CD4-positive, alpha-beta memory T cell (primary cell): ENCODE measurements at regions not wholly inside any gene's neighbourhood (a gene's known extent, or its start where the extent isn't known, plus 50 kb on each side); places are given as distances from the start of the nearest gene placed in this dataset.

Source experiments
- CTCF ChIA-PET: fragments of 350-600 bp; sonication (Branson Sonifier 250); formaldehyde crosslinking; loops from one replicate; lab custom pipeline; 2021; ENCODE audit warnings: inconsistent platforms; ENCODE audit not compliant: partially characterized antibody; lab: Charles Lee
- POLR2A ChIA-PET: fragments of 350-600 bp; sonication (Branson Sonifier 250); formaldehyde crosslinking; loops from one replicate; lab custom pipeline; 2021; ENCODE audit not compliant: partially characterized antibody; lab: Charles Lee
- DNase-seq, 5 donors: peaks; one replicate each; pipeline versions ENCODE4 v3.0.0 to v3.0.0-alpha.2; 2020 to 2022; ENCODE audit warnings: mixed read lengths in 1 of 5
- H3K27ac ChIP-seq: one replicate; pipeline ENCODE4 v1.7.0; 2013; ENCODE audit warnings: low read depth, low read length
- H3K27me3 ChIP-seq: 2 replicates; pipeline ENCODE4 v1.7.0; 2013; ENCODE audit warnings: mild to moderate bottlenecking, low read length, moderate library complexity; ENCODE audit not compliant: insufficient read depth
- H3K36me3 ChIP-seq: 2 replicates; pipeline ENCODE4 v1.7.0; 2013; ENCODE audit warnings: mild to moderate bottlenecking, low read length, moderate library complexity; ENCODE audit not compliant: insufficient read depth
- H3K4me1 ChIP-seq: 2 replicates; pipeline ENCODE4 v1.7.0; 2013; ENCODE audit warnings: mild to moderate bottlenecking, low read length, moderate library complexity; ENCODE audit not compliant: insufficient read depth
- H3K4me3 ChIP-seq, 2 donors: one replicate each; pipeline ENCODE4 v1.7.0; 2013; ENCODE audit warnings: low read length in 2 of 2, mild to moderate bottlenecking in 1 of 2
- H3K9me3 ChIP-seq, 2 donors: one replicate each; pipeline ENCODE4 v1.7.0; 2013; ENCODE audit warnings: low read length in 2 of 2, control low read depth in 1 of 2; ENCODE audit not compliant: control insufficient read depth in 1 of 2
- H3K27ac Mint-ChIP-seq, 7 donors: one replicate each; pipeline ENCODE4 v1.8.0; 2020 to 2021; ENCODE audit warnings: mixed read lengths in 7 of 7, mild to moderate bottlenecking in 6 of 7, inconsistent platforms in 3 of 7, moderate library complexity in 3 of 7
- H3K27me3 Mint-ChIP-seq, 2 donors: one replicate each; pipeline ENCODE4 v1.8.0; 2020 to 2021; ENCODE audit warnings: mixed read lengths in 2 of 2
- H3K36me3 Mint-ChIP-seq, 2 donors: one replicate each; pipeline ENCODE4 v1.8.0; 2020 to 2021; ENCODE audit warnings: mixed read lengths in 2 of 2, inconsistent platforms in 1 of 2, mild to moderate bottlenecking in 1 of 2
- H3K4me1 Mint-ChIP-seq, 4 donors: one replicate each; pipeline ENCODE4 v1.8.0; 2020 to 2021; ENCODE audit warnings: mixed read lengths in 4 of 4, mild to moderate bottlenecking in 1 of 4
- H3K4me3 Mint-ChIP-seq, 8 donors: one replicate each; pipeline ENCODE4 v1.8.0; 2020 to 2021; ENCODE audit warnings: mixed read lengths in 8 of 8, mild to moderate bottlenecking in 7 of 8, moderate library complexity in 6 of 8, inconsistent platforms in 3 of 8
- H3K9me3 Mint-ChIP-seq, 8 donors: one replicate each; pipeline ENCODE4 v1.8.0; 2020 to 2021; ENCODE audit warnings: mixed read lengths in 8 of 8, mild to moderate bottlenecking in 5 of 8, inconsistent platforms in 3 of 8, moderate library complexity in 1 of 8
- intact Hi-C: fragments of 100-400 bp; cut with micrococcal nuclease; formaldehyde crosslinking; loops from one replicate; pipeline ENCODE4 v1.15.1; 2023

GRCh38 chr6:6784514-6785162 is 196.1 kb downstream of the LY86 start:
- Histone ChIP-seq H3K27me3 (no peaks in the 10 kb centered on the region), H3K9me3 (no peaks in the 10 kb centered on the region), H3K4me1 (no peaks in the 10 kb centered on the region), H3K27ac (no peak overlapping the region), H3K4me3 (no peak overlapping the region), H3K36me3 (no peaks in the 10 kb centered on the region)
- CTCF ChIA-PET: interaction anchor here (0.7 to 1.1 kb wide), 2 partner anchors 8 to 17 kb away, joined by 3 to 4 read pairs; no protein-coding TSS in a partner anchor
- Mint-ChIP-seq H3K27ac (peak overlapping the region in 1 of 7 donors; percentile 32), H3K4me3 (no peak overlapping the region), H3K36me3 (no peaks in the 10 kb centered on the region), H3K4me1 (peaks cover 0 to 2% (median 0%) of the 10 kb centered on the region in 4 donors), H3K27me3 (peaks cover 4 to 8% of the 10 kb centered on the region in 2 donors), H3K9me3 (no peaks in the 10 kb centered on the region)
- DNase-seq: no peak
- POLR2A ChIA-PET: no interaction called here
- intact Hi-C loops: no loop called here

- Histone ChIP-seq H3K27me3 (no peaks in the 10 kb centered on the region), H3K4me1 (no peaks in the 10 kb centered on the region), H3K9me3 (no peaks in the 10 kb centered on the region), H3K4me3 (no peak overlapping the region), H3K27ac (no peak overlapping the region), H3K36me3 (no peaks in the 10 kb centered on the region)
- Mint-ChIP-seq H3K4me3 (no peak overlapping the region), H3K36me3 (no peaks in the 10 kb centered on the region), H3K27ac (peak overlapping the region in 2 of 7 donors; percentile 10 to 32), H3K27me3 (peaks cover 1 to 5% of the 10 kb centered on the region in 2 donors), H3K4me1 (peaks cover 0 to 2% (median 0%) of the 10 kb centered on the region in 4 donors), H3K9me3 (no peaks in the 10 kb centered on the region)
- intact Hi-C loops: no loop called here
- ChIA-PET POLR2A (no interaction called here), CTCF (no interaction called here)
- no peak for DNase-seq
Observed at GRCh38 chr6:6785163-6785521, 196.6 kb downstream of the LY86 start.

GRCh38 chr6:6788394-6789032 is 200.0 kb downstream of the LY86 start:
- H3K27ac Mint-ChIP-seq: no peak overlapping the region
- no peaks in the 10 kb centered on the region for H3K9me3 Mint-ChIP-seq
- no peaks in the 10 kb centered on the region for H3K27me3 Mint-ChIP-seq
- Histone ChIP-seq H3K4me3 (no peak overlapping the region), H3K36me3 (no peaks in the 10 kb centered on the region), H3K27me3 (no peaks in the 10 kb centered on the region), H3K4me1 (no peaks in the 10 kb centered on the region), H3K9me3 (no peaks in the 10 kb centered on the region), H3K27ac (no peak overlapping the region)
- H3K4me1 Mint-ChIP-seq: peaks cover 0 to 2% (median 0%) of the 10 kb centered on the region in 4 donors
- ChIA-PET CTCF (no interaction called here), POLR2A (no interaction called here)
- H3K36me3 Mint-ChIP-seq: no peaks in the 10 kb centered on the region
- DNase-seq: no peak
- H3K4me3 Mint-ChIP-seq: no peak overlapping the region
- intact Hi-C loops: loop anchor here (2.0 kb wide), 1 partner anchor 454 kb away; no protein-coding TSS in a partner anchor

GRCh38 chr6:6790393-6790792 is 201.9 kb downstream of the LY86 start:
- DNase-seq: no peak
- Mint-ChIP-seq H3K27me3 (peaks cover 0 to 2% of the 10 kb centered on the region in 2 donors), H3K4me1 (peaks cover 0 to 3% (median under 1%) of the 10 kb centered on the region in 4 donors), H3K9me3 (no peaks in the 10 kb centered on the region), H3K27ac (no peak overlapping the region), H3K36me3 (no peaks in the 10 kb centered on the region), H3K4me3 (no peak overlapping the region)
- CTCF ChIA-PET: no interaction called here
- intact Hi-C loops: no loop called here
- Histone ChIP-seq H3K36me3 (no peaks in the 10 kb centered on the region), H3K27ac (no peak overlapping the region), H3K4me3 (no peak overlapping the region), H3K4me1 (no peaks in the 10 kb centered on the region), H3K27me3 (no peaks in the 10 kb centered on the region), H3K9me3 (no peaks in the 10 kb centered on the region)
- POLR2A ChIA-PET: no interaction called here

GRCh38 chr6:6790891-6791290 is 202.4 kb downstream of the LY86 start:
- ChIA-PET POLR2A (no interaction called here), CTCF (no interaction called here)
- Histone ChIP-seq H3K36me3 (no peaks in the 10 kb centered on the region), H3K27ac (no peak overlapping the region), H3K27me3 (no peaks in the 10 kb centered on the region), H3K4me3 (no peak overlapping the region), H3K9me3 (no peaks in the 10 kb centered on the region), H3K4me1 (no peaks in the 10 kb centered on the region)
- Mint-ChIP-seq H3K27me3 (peaks cover 0 to 2% of the 10 kb centered on the region in 2 donors), H3K4me3 (no peak overlapping the region), H3K36me3 (no peaks in the 10 kb centered on the region), H3K4me1 (peaks cover 0 to 3% (median under 1%) of the 10 kb centered on the region in 4 donors), H3K9me3 (no peaks in the 10 kb centered on the region), H3K27ac (no peak overlapping the region)
- no peak for DNase-seq
- intact Hi-C loops: no loop called here

- Mint-ChIP-seq H3K4me3 (no peak overlapping the region), H3K4me1 (peaks cover 0 to 3% (median under 1%) of the 10 kb centered on the region in 4 donors), H3K27me3 (peaks cover 2 to 3% of the 10 kb centered on the region in 2 donors), H3K36me3 (no peaks in the 10 kb centered on the region), H3K9me3 (no peaks in the 10 kb centered on the region), H3K27ac (no peak overlapping the region)
- Histone ChIP-seq H3K9me3 (no peaks in the 10 kb centered on the region), H3K27me3 (no peaks in the 10 kb centered on the region), H3K27ac (no peak overlapping the region), H3K4me3 (no peak overlapping the region), H3K4me1 (no peaks in the 10 kb centered on the region), H3K36me3 (no peaks in the 10 kb centered on the region)
- ChIA-PET POLR2A (no interaction called here), CTCF (interaction anchor here (0.5 to 1.0 kb wide), 3 partner anchors 9 to 450 kb away, joined by 3 to 4 read pairs (median 4); no protein-coding TSS in a partner anchor)
- intact Hi-C loops: no loop called here
- DNase-seq: no peak
Observed at GRCh38 chr6:6793388-6794250, 205.1 kb downstream of the LY86 start.

- peaks cover 2 to 3% of the 10 kb centered on the region in 2 donors for H3K27me3 Mint-ChIP-seq
- ChIA-PET CTCF (no interaction called here), POLR2A (no interaction called here)
- H3K4me1 Mint-ChIP-seq: peaks cover 0 to 8% (median 4%) of the 10 kb centered on the region in 4 donors
- Histone ChIP-seq H3K27me3 (no peaks in the 10 kb centered on the region), H3K4me3 (no peak overlapping the region), H3K4me1 (no peaks in the 10 kb centered on the region), H3K36me3 (no peaks in the 10 kb centered on the region), H3K9me3 (no peaks in the 10 kb centered on the region), H3K27ac (no peak overlapping the region)
- no peak for DNase-seq
- no peaks in the 10 kb centered on the region for H3K9me3 Mint-ChIP-seq
- no peak overlapping the region for H3K4me3 Mint-ChIP-seq
- intact Hi-C loops: no loop called here
- H3K27ac Mint-ChIP-seq: no peak overlapping the region
- H3K36me3 Mint-ChIP-seq: no peaks in the 10 kb centered on the region
Observed at GRCh38 chr6:6795393-6795792, 206.9 kb downstream of the LY86 start.
